BE2C (cell line): ENCODE measurements at regions not wholly inside any gene's neighbourhood (a gene's known extent, or its start where the extent isn't known, plus 50 kb on each side); places are given as distances from the start of the nearest gene placed in this dataset.
A peak's percentile ranks its signal among the peaks of the same experiment; 100 is the strongest.

Experiments
- DNase-seq: peaks from one replicate; pipeline ENCODE4 v3.0.0-alpha.2; 2020
- H3K27me3 ChIP-seq: fragments of 250-450 bp; sonication (Bioruptor Pico); 2 replicates; pipeline ENCODE4 v1.5.1; 2020; ENCODE audit warnings: mild to moderate bottlenecking
- H3K36me3 ChIP-seq: fragments of 250-450 bp; sonication (Bioruptor Pico); 2 replicates; pipeline ENCODE4 v1.5.1; 2020; ENCODE audit warnings: mild to moderate bottlenecking
- H3K4me1 ChIP-seq: fragments of 250-450 bp; sonication (Bioruptor Pico); 2 replicates; pipeline ENCODE4 v1.5.1; 2020
- H3K4me3 ChIP-seq: 2 replicates; pipeline ENCODE4 v1.5.1; 2011; ENCODE audit warnings: low read depth, low read length
- H3K9me3 ChIP-seq: fragments of 250-450 bp; sonication (Bioruptor Pico); 2 replicates; pipeline ENCODE4 v1.5.1; 2020
- CTCF ChIP-seq: IDR thresholded peaks from 2 replicates; pipeline ENCODE4 v1.5.1; 2012; ENCODE audit warnings: mild to moderate bottlenecking, low read depth, low read length

GRCh38 chr2:171249689-171250088 lies 89.0 kb upstream of the TLK1 start:
- no peaks in the 10 kb centered on the region for H3K9me3 ChIP-seq
- H3K4me1 ChIP-seq = no peaks in the 10 kb centered on the region
- no peaks in the 10 kb centered on the region for H3K27me3 ChIP-seq
- DNase-seq = no peak
- no peak overlapping the region for H3K4me3 ChIP-seq
- TF ChIP-seq CTCF = no peak
- H3K36me3 ChIP-seq = no peaks in the 10 kb centered on the region

DNA sequence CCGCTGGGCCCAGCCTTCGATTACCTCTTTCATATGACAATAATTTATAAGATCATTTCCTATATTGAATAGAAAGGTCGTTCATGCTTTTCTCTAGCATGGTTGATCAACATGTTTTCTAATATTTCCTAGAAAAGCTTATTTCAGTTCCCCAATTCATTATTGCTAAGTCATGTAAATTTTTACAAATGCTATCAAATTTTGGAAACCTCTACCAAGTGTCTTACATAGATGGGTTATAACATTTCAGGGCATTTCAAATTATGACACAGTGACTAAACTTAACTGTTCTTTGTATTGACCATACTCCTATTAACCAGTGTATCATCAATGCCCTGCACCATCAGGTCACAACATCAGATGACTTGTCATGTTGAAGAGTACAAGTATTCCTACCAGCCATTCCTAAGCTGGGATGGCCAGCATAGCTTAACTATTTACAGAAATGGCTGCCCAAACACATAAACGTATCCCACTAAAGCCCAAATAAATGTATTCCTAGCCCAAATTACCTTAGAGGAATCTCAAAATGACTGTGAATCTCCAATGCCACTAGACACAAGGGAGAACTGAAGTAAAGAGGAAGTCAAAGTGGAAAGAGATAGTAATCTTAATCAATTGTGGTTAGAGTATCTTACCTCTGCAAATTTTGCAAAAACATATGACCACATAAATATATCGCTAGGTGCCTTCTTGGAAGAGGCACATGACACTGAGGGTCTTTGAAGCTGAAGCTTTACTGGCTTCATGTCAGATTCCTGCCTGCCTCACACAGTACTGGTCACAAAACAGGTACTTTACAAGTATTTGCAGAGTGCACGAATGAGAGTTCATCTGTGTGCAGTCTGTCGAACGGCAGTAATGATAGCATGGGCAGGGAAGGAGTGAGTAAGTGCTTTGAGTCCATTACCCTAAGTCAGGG lies 87.3 kb upstream of the TLK1 start:
- no peak for DNase-seq
- Histone ChIP-seq H3K4me1 (no peaks in the 10 kb centered on the region), H3K36me3 (no peaks in the 10 kb centered on the region), H3K9me3 (no peaks in the 10 kb centered on the region), H3K4me3 (no peak overlapping the region), H3K27me3 (no peaks in the 10 kb centered on the region)
- no peak for TF ChIP-seq CTCF

DNA sequence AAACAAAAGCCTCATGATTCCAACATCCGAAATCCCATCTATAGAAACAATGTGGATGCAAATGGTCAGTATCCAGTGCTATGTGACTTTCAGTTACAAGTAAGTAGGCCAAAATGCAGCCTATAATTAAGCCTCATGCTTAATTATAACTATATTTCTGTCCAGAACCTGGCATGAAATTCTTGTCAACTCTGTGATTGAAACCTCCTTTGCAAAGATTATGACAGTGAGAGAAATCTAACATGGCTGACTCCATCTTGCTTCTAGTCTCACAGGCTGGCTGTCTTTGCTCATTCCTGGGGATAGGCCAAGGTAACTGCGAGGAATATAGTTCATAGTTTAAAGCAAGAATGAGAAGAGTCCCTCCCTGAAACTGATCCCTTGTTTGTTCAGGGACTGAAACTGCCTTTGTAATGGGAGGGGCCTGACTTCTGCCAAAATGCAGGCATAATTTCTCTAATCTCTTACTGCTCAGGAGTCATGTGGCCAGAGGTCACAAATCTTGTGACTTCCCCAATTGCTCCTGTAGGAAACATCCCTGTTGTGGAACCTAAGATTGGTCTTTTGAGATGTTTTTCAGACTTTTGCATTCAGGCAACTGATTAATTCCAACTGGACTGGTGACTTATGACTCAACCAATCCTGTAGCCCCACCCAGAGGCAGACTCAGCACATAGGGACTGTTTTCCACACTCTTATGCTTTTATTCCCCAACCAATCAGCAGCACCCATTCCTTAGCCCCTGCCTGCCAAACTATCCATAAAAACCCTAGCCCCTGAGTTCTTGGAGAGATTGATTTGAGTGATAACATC lies 84.5 kb upstream of the TLK1 start:
- H3K36me3 ChIP-seq = no peaks in the 10 kb centered on the region
- peak; percentile 5 for DNase-seq
- no peaks in the 10 kb centered on the region for H3K9me3 ChIP-seq
- H3K4me1 ChIP-seq = no peaks in the 10 kb centered on the region
- H3K4me3 ChIP-seq = no peak overlapping the region
- no peak for TF ChIP-seq CTCF
- no peaks in the 10 kb centered on the region for H3K27me3 ChIP-seq

- no peak for TF ChIP-seq CTCF
- Histone ChIP-seq H3K4me3 (no peak overlapping the region), H3K27me3 (no peaks in the 10 kb centered on the region), H3K4me1 (no peaks in the 10 kb centered on the region), H3K36me3 (no peaks in the 10 kb centered on the region), H3K9me3 (no peaks in the 10 kb centered on the region)
- DNase-seq = no peak
These were observed 83.8 kb upstream of the TLK1 start for GRCh38 chr2:171244466-171244969.

- Histone ChIP-seq H3K36me3 (no peaks in the 10 kb centered on the region), H3K27me3 (no peaks in the 10 kb centered on the region), H3K4me1 (no peaks in the 10 kb centered on the region), H3K4me3 (no peak overlapping the region), H3K9me3 (no peaks in the 10 kb centered on the region)
- no peak for TF ChIP-seq CTCF
- no peak for DNase-seq
These were observed 81.1 kb upstream of the TLK1 start for GRCh38 chr2:171241771-171242170.
